ENCODE measurements at regions not wholly inside any gene's neighbourhood (a gene's known extent, or its start where the extent isn't known, plus 50 kb on each side); places are given as distances from the start of the nearest gene placed in this dataset.

GRCh38 chr12:107228076-107228475 is 134.7 kb upstream of the CRY1 start:
- intact Hi-C loops (cut with DNase I), result no loop called here
- ATAC-seq, result no peak
- H3K9me3 ChIP-seq, result no peaks in the 10 kb centered on the region

DNA sequence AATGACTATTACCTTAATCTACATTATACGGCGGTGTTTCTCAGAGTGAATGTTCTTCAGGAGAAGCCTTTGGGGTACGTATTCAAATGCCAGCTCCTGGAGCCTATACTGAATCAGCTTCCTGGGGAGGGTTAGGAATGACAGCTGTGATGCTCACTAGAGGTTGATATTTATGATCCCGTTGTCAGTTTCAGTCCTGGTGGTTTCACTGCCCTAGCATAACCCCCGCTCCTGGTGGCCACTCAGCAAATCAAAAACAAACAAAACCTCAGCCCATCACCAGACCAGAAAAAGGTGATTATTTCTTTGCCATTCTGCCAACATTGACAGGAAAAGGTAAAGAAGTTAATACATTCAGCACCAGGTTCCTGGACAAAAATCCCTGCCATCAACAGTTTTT is 136.5 kb upstream of the CRY1 start:
- Histone ChIP-seq H3K36me3 (no peaks in the 10 kb centered on the region), H3K4me3 (no peak overlapping the region), H3K27ac (no peak overlapping the region), H3K4me1 (no peaks in the 10 kb centered on the region), H3K9me3 (no peaks in the 10 kb centered on the region), H3K27me3 (no peaks in the 10 kb centered on the region)
- intact Hi-C loops (cut with DNase I), result no loop called here
- DNase-seq (no peak), FAIRE-seq (no peak), ATAC-seq (no peak)
- TF ChIP-seq CTCF (IDR thresholded peaks at IDR 0.05), result no peak
- 76 to 78% methylated on average over 5 of the region's 5 CpGs for WGBS, 2 donors

More at GRCh38 chr12:107228076-107228475, 134.7 kb upstream of the CRY1 start:
- FAIRE-seq (no peak), DNase-seq (no peak)
- Histone ChIP-seq H3K27me3 (no peaks in the 10 kb centered on the region), H3K4me3 (no peak overlapping the region), H3K36me3 (no peaks in the 10 kb centered on the region), H3K4me1 (no peaks in the 10 kb centered on the region), H3K27ac (no peak overlapping the region)
- TF ChIP-seq CTCF (IDR thresholded peaks at IDR 0.05), result no peak
- WGBS, 2 donors, result 52 to 64% methylated on average over 4 of the region's 4 CpGs

- ATAC-seq (no peak), DNase-seq (no peak), FAIRE-seq (no peak)
- no peak overlapping the region for H3K27ac ChIP-seq
- no peaks in the 10 kb centered on the region for H3K27me3 ChIP-seq
- 72 to 81% methylated on average over 11 of the region's 11 CpGs for WGBS, 2 donors
- H3K36me3 ChIP-seq, result no peaks in the 10 kb centered on the region
- no peaks in the 10 kb centered on the region for H3K4me1 ChIP-seq
- H3K4me3 ChIP-seq, result no peak overlapping the region
- no peaks in the 10 kb centered on the region for H3K9me3 ChIP-seq
- intact Hi-C loops (cut with DNase I), result no loop called here
- TF ChIP-seq CTCF (IDR thresholded peaks at IDR 0.05), result no peak
Measured at GRCh38 chr12:107231303-107231702, 138.0 kb upstream of the CRY1 start.

DNA sequence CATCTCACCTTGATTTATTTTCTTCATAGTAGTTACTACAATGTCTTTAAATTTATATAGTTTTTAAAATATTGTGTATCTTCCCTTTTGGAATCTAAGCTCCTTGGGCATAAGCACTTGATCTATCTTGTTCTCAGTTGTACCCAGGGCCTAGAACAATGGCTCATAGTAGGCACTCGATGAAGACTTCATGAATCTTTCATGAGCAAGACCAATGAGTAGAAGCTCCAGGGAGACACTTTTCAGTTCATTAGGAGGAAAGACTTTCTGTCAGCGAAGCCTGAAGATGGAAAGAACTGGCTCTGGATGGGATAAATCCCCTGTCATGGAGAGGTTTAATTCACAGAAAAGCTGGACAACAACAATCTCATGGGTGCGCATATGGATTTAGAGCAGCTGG is 140.2 kb upstream of the CRY1 start:
- no peaks in the 10 kb centered on the region for H3K36me3 ChIP-seq
- no peak for FAIRE-seq
- TF ChIP-seq CTCF (IDR thresholded peaks at IDR 0.05), result no peak
- no peak overlapping the region for H3K27ac ChIP-seq
- intact Hi-C loops (cut with DNase I), result no loop called here
- H3K27me3 ChIP-seq, result no peaks in the 10 kb centered on the region
- 78 to 80% methylated on average over 3 of the region's 3 CpGs for WGBS, 2 donors
- no peaks in the 10 kb centered on the region for H3K4me1 ChIP-seq
- ATAC-seq, result no peak
- DNase-seq, result no peak
- H3K9me3 ChIP-seq, result no peaks in the 10 kb centered on the region
- H3K4me3 ChIP-seq, result no peak overlapping the region

DNA sequence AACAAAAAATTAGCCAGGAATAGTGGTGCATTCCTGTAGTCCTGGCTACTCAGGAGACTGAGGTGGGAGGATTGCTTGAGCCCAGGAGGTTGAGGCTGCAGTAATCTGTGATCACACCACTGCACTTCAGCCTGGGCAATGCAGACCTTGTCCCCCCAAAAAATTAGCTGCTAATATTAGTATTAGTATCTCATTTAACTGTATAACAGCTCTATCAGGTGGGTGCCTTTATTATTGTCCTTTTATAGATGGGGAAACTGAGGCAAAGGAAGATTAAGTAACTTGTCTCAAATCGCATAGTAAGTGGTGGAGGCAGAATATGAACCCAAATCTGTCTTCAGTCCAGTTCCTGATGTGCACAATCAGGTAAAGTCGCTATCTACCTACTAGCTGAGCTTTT is 142.3 kb upstream of the CRY1 start:
- no peak overlapping the region for H3K27ac ChIP-seq
- H3K36me3 ChIP-seq, result no peaks in the 10 kb centered on the region
- ATAC-seq (no peak), DNase-seq (no peak), FAIRE-seq (no peak)
- H3K9me3 ChIP-seq, result no peaks in the 10 kb centered on the region
- H3K27me3 ChIP-seq, result no peaks in the 10 kb centered on the region
- H3K4me3 ChIP-seq, result no peak overlapping the region
- no peaks in the 10 kb centered on the region for H3K4me1 ChIP-seq
- intact Hi-C loops (cut with DNase I), result no loop called here
- WGBS, 2 donors, result 61 to 83% methylated on average over 2 of the region's 2 CpGs
- TF ChIP-seq CTCF (IDR thresholded peaks at IDR 0.05), result no peak
